ENCODE measurements at regions not wholly inside any gene's neighbourhood (a gene's known extent, or its start where the extent isn't known, plus 50 kb on each side); places are given as distances from the start of the nearest gene placed in this dataset.

DNA sequence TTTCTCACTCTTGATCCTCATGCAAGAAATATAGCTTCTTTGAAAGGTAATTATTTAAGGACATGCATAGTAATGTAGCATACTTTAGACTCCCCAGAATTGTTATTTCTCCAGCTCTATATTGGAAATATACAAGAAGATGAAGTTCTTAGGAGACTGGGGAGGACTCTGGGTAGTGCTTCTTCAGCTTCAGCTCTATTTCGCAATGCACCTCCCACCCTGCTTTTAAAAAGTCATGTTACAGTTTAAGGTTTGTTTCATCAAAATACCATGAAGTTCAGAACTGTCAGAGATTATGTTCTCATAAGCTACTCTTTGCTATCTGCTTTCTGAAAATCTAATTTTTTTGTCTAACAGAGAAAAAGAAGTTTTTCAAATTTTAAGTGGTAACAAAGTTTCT is 586.2 kb upstream of the ADGRL4 start:
- H3K4me3 ChIP-seq (ENCODE audit: extremely low read depth in 1 of 4, insufficient read depth in 2 of 4, low read depth in 3 of 4, low read length in 4 of 4): no peak overlapping the region
- no peak overlapping the region for H2BK120ac ChIP-seq (replicated peaks; ENCODE audit: low read depth, low read length)
- no peak overlapping the region for H3K4me2 ChIP-seq (ENCODE audit: insufficient read depth in 1 of 2, low read depth in 2 of 2, low read length in 2 of 2)
- H3K23ac ChIP-seq (ENCODE audit: insufficient read length): no peak overlapping the region
- TF ChIP-seq CEBPB (IDR thresholded peaks at IDR 0.05; ENCODE audit: low read depth, low read length): peak; percentile 66
- TF ChIP-seq KDM5A (IDR thresholded peaks at IDR 0.05; ENCODE audit: low read length): no peak
- H3K9me3 ChIP-seq (ENCODE audit: insufficient read depth in 2 of 2, low read depth in 1 of 2, low read length in 1 of 2): no peaks in the 10 kb centered on the region
- H2BK15ac ChIP-seq (ENCODE audit: low read length): no peak overlapping the region
- H3K14ac ChIP-seq (ENCODE audit: insufficient read length): no peak overlapping the region
- H3K4me1 ChIP-seq (replicated peaks in 1 of 4; ENCODE audit: control insufficient read depth in 3 of 4, insufficient read depth in 4 of 4, low read length in 3 of 4): peaks cover 0 to 14% (median 5%) of the 10 kb centered on the region in 4 experiments; a peak in 4 of 7 replicates
- H3K27me3 ChIP-seq (replicated peaks in 1 of 4; ENCODE audit: control insufficient read depth in 3 of 4, extremely low read depth in 1 of 4, insufficient read depth in 3 of 4, low read length in 3 of 4): no peaks in the 10 kb centered on the region
- WGBS, 2 experiments (ENCODE audit: extremely low coverage in 1 of 2, insufficient coverage in 1 of 2, insufficient read length in 1 of 2, insufficient replicate concordance in 2 of 2, low coverage in 1 of 2, low lambda C conversion rate in 2 of 2, missing lambda C conversion rate in 1 of 2): 100% methylated on average over 1 of the region's 1 CpG; no CpG with 5 or more reads in 1 of the 2 experiments
- ChIA-PET CTCF (ENCODE audit: partially characterized antibody) (interaction anchor here (0.5 to 1.4 kb wide), 4 partner anchors 11 to 657 kb away, joined by 3 to 6 read pairs (median 6); no protein-coding TSS in a partner anchor), POLR2A (ENCODE audit: partially characterized antibody) (no interaction called here)
- no peak overlapping the region for H4K8ac ChIP-seq (ENCODE audit: extremely low read depth, insufficient read depth, low read length)
- H3K79me2 ChIP-seq (ENCODE audit: control insufficient read depth in 1 of 2, insufficient read depth in 2 of 2, low read length in 2 of 2): no peaks in the 10 kb centered on the region
- H3K4ac ChIP-seq (replicated peaks; ENCODE audit: insufficient read length, low read depth, low read length): no peak overlapping the region
- no peak overlapping the region for H3K27ac ChIP-seq (ENCODE audit: low read depth, low read length)
- no peak overlapping the region for H3K9ac ChIP-seq (replicated peaks in 1 of 4; ENCODE audit: extremely low read depth in 1 of 4, low read depth in 3 of 4, low read length in 3 of 4)
- H4K5ac ChIP-seq (ENCODE audit: insufficient read length, low read depth, low read length): no peak overlapping the region
- H3K18ac ChIP-seq (ENCODE audit: extremely low read depth, low read length): no peak overlapping the region
- H3K79me1 ChIP-seq (ENCODE audit: low read depth, low read length): no peaks in the 10 kb centered on the region
- no peak overlapping the region for H2AFZ ChIP-seq (ENCODE audit: low read length)
- no peaks in the 10 kb centered on the region for H3K36me3 ChIP-seq (ENCODE audit: control insufficient read depth in 2 of 4, insufficient read depth in 4 of 4, low read length in 3 of 4)
- H3K23me2 ChIP-seq (ENCODE audit: low read depth, low read length): no peaks in the 10 kb centered on the region
- no peak overlapping the region for H2AK5ac ChIP-seq (ENCODE audit: low read depth, low read length)
- no peak overlapping the region for H2BK20ac ChIP-seq (ENCODE audit: low read length)
- FAIRE-seq: no peak
- no peak overlapping the region for H3K56ac ChIP-seq (replicated peaks; ENCODE audit: insufficient read length, low read depth, low read length)
- no peak overlapping the region for H2BK5ac ChIP-seq (ENCODE audit: low read depth, low read length)
- H4K20me1 ChIP-seq (replicated peaks in 1 of 2; ENCODE audit: control insufficient read depth in 1 of 2, insufficient read depth in 2 of 2, low read length in 2 of 2): no peaks in the 10 kb centered on the region
- no peak overlapping the region for H2BK12ac ChIP-seq (ENCODE audit: low read depth, low read length)
- DNase-seq (ENCODE audit: low read depth in 1 of 2, low spot score in 2 of 2): no peak
- H4K91ac ChIP-seq (replicated peaks; ENCODE audit: insufficient read length, low read length): no peak overlapping the region

Measured in H1 (cell line).